ENCODE measurements at regions not wholly inside any gene's neighbourhood (a gene's known extent, or its start where the extent isn't known, plus 50 kb on each side); places are given as distances from the start of the nearest gene placed in this dataset.

DNA sequence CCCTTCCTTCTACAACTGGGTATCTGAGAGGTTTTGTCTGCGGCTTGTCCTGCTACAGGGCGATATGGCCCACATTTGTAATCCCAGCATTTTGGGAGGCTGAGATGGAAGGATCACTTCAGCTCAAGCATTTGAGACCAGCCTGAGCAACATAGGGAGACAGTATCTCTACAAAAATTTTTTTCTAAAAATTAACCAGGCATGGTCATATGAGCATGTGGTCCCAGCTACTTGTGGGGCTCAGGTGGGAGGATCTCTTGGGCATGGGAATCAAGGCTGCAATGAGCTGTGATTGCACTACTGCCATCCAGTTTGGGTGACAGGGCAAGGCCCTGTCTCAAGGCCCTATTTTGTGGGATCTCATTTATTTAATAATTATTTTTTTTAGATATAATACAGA lies 420.6 kb upstream of the PABPC4L start:
- TF ChIP-seq POLR2AphosphoS5 (IDR thresholded peaks at IDR 0.05; ENCODE audit: borderline replicate concordance, low read depth, low read length) (no peak), EZH2 (IDR thresholded peaks at IDR 0.05) (no peak), FOXP2 (optimal IDR thresholded peaks at IDR 0.05; ENCODE audit: control extremely low read depth, extremely low read length, insufficient read depth) (no peak)

All from SK-N-MC (cell line).